ENCODE measurements at regions not wholly inside any gene's neighbourhood (a gene's known extent, or its start where the extent isn't known, plus 50 kb on each side); places are given as distances from the start of the nearest gene placed in this dataset.
A peak's percentile ranks its signal among the peaks of the same experiment; 100 is the strongest.

- TF ChIP-seq EZH2phosphoT487 (IDR thresholded peaks at IDR 0.05; ENCODE audit: borderline replicate concordance, low read depth) (no peak), CTCF (IDR thresholded peaks at IDR 0.05) (no peak), NFIC (IDR thresholded peaks at IDR 0.05; ENCODE audit: borderline replicate concordance) (no peak), REST (IDR thresholded peaks at IDR 0.05; ENCODE audit: low read depth, low read length) (no peak), RFX5 (IDR thresholded peaks at IDR 0.05; ENCODE audit: low read length) (no peak), FOSL2 (IDR thresholded peaks at IDR 0.05; ENCODE audit: borderline replicate concordance, low read depth) (no peak), SIN3A (IDR thresholded peaks at IDR 0.05; ENCODE audit: borderline replicate concordance, low read depth, low read length) (no peak), POLR2AphosphoS5 (IDR thresholded peaks at IDR 0.05; ENCODE audit: low read depth, low read length) (no peak), GABPA (IDR thresholded peaks at IDR 0.05; ENCODE audit: low read depth) (no peak), GATA2 (CRISPR knock-in tag; IDR thresholded peaks at IDR 0.05) (peak; percentile 48), YY1 (IDR thresholded peaks at IDR 0.05; ENCODE audit: low read depth) (no peak)
These were observed 399.3 kb upstream of the RGMA start for GRCh38 chr15:93488296-93488713.

Data from SK-N-SH (cell line).